Psoas muscle (tissue), 7 donors: ENCODE measurements at regions not wholly inside any gene's neighbourhood (a gene's known extent, or its start where the extent isn't known, plus 50 kb on each side); places are given as distances from the start of the nearest gene placed in this dataset.
A peak's percentile ranks its signal among the peaks of the same experiment; 100 is the strongest.

ENCODE experiments used
- ATAC-seq, 4 donors: fragments of 200-7000 bp; cut with Tn5 transposase; one replicate each; pipeline ENCODE4 v1.9.1; 2020; ENCODE audit warnings: moderate library complexity in 3 of 4, mild to moderate bottlenecking in 2 of 4
- DNase-seq, 2 donors: peaks; one replicate each; pipeline ENCODE4 v3.0.0-alpha.2; 2020
- H3K27ac ChIP-seq: fragments of 200-600 bp; one replicate; pipeline ENCODE4 v1.8.0; 2022
- H3K27me3 ChIP-seq, 3 donors: fragments of 200-600 bp in 1 of 3; one replicate each; pipeline versions ENCODE4 v1.6.1 to v1.8.0; 2013 to 2022; ENCODE audit warnings: low read length in 2 of 3, mild to moderate bottlenecking in 2 of 3, moderate library complexity in 1 of 3; ENCODE audit not compliant: insufficient read depth in 3 of 3
- H3K36me3 ChIP-seq, 2 donors: fragments of 200-600 bp in 1 of 2; one replicate each; pipeline versions ENCODE4 v1.6.1 to v1.8.0; 2013 to 2022; ENCODE audit warnings: low read depth in 1 of 2, mild to moderate bottlenecking in 1 of 2, moderate library complexity in 1 of 2; ENCODE audit not compliant: insufficient read depth in 1 of 2
- H3K4me1 ChIP-seq: fragments of 200-600 bp; one replicate; pipeline ENCODE4 v1.8.0; 2022
- H3K4me3 ChIP-seq: fragments of 200-600 bp; one replicate; pipeline ENCODE4 v1.8.0; 2022; ENCODE audit warnings: mild to moderate bottlenecking
- H3K9me3 ChIP-seq: fragments of 200-600 bp; one replicate; pipeline ENCODE4 v1.8.0; 2022
- WGBS, 3 donors: extraction: QIAGEN DNeasy Blood & Tissue Kit; methylation state at CpG; one replicate each; pipeline versions ENCODE4 v1.1.6 to v1.1.7; 2013; 5-methylcytosine and 5-hydroxymethylcytosine counted together
- intact Hi-C, 2 donors: fragments of 100-400 bp; cut with DNase I; formaldehyde crosslinking; loops; one replicate each; pipeline versions ENCODE4 v1.11.0 to v1.14.2; 2022
- TF ChIP-seq, protein P1 (sequence below): fragments of 200-600 bp; IDR thresholded peaks from one replicate; pipeline ENCODE4 v1.8.0; 2022; ENCODE audit warnings: antibody characterized with exemption
- donor health status: healthy with polysubstance abuse.
- donor health status: DM: no; HTN: no; CAD: no; lungs with moderate emphysema.
- donor health status: Bipolar disorder and iron deficiency.
- donor health status: healthy.
- donor health status: DM: yes; HTN: yes; CAD: no.
- donor health status: DM: no; HTN: no; CAD: no.
- donor health status: DM: yes; HTN: yes; CAD: no.

DNA sequence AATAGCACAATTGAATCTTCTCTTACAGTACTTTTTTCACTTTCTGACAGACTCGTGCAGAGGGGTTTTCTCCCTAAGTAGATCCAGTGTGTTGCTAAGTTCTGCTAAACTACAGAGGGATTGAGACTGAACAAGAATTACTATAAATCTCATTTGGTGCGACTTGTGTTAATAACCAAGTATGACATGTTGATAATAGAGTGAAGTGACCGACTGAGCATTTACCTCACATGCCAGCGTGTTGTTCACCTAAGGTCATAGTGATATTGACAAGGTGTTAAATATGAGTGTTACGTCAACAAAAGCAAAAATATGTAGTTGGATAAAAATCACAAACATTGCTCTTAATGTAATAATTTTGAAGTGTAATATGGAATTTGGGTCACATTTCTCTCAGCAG is 97.8 kb upstream of the PDE3A start:
- intact Hi-C loops: loop anchor here in 1 of 2 donors (10.0 kb wide), 1 partner anchor 54 kb away; no protein-coding TSS in a partner anchor

DNA sequence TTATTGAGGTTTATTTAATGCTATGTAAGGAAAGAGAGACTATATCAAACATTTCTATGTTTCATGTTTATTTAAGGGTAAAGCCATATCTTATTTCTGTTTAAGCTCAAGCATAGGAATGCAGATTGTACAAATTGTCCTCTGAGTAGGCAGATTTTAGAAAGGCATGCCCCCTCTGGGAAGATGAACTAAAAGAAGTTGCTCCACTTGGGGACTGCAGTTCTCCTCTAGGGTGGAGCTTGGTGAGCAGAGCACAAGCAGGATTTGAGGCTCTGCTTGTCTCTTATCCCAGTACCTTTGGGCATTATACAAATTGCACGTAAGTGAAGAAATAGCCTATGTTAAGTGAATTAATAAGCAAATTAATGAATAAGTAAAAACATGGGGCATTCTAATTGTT is 96.2 kb upstream of the PDE3A start:
- intact Hi-C loops: loop anchor here in 1 of 2 donors (10.0 kb wide), 1 partner anchor 53 kb away; no protein-coding TSS in a partner anchor
- no peak for ATAC-seq
- Histone ChIP-seq H3K27me3 (no peaks in the 10 kb centered on the region), H3K4me1 (peaks cover 38% of the 10 kb centered on the region), H3K27ac (peak overlapping the region; percentile 71), H3K9me3 (no peaks in the 10 kb centered on the region), H3K36me3 (no peaks in the 10 kb centered on the region), H3K4me3 (no peak overlapping the region)
- TF ChIP-seq, protein P1, sequence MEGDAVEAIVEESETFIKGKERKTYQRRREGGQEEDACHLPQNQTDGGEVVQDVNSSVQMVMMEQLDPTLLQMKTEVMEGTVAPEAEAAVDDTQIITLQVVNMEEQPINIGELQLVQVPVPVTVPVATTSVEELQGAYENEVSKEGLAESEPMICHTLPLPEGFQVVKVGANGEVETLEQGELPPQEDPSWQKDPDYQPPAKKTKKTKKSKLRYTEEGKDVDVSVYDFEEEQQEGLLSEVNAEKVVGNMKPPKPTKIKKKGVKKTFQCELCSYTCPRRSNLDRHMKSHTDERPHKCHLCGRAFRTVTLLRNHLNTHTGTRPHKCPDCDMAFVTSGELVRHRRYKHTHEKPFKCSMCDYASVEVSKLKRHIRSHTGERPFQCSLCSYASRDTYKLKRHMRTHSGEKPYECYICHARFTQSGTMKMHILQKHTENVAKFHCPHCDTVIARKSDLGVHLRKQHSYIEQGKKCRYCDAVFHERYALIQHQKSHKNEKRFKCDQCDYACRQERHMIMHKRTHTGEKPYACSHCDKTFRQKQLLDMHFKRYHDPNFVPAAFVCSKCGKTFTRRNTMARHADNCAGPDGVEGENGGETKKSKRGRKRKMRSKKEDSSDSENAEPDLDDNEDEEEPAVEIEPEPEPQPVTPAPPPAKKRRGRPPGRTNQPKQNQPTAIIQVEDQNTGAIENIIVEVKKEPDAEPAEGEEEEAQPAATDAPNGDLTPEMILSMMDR: no peak
- DNase-seq: no peak
- 79 to 88% (median 84%) methylated on average over 1 of the region's 1 CpG for WGBS, 3 donors

More for the DNA sequence above, 97.8 kb upstream of the PDE3A start:
- Histone ChIP-seq H3K27me3 (no peaks in the 10 kb centered on the region), H3K9me3 (no peaks in the 10 kb centered on the region), H3K4me3 (no peak overlapping the region), H3K36me3 (no peaks in the 10 kb centered on the region), H3K27ac (no peak overlapping the region), H3K4me1 (peaks cover 38% of the 10 kb centered on the region)
- DNase-seq (no peak), ATAC-seq (no peak)
- TF ChIP-seq, protein P1: no peak
- 74 to 81% (median 75%) methylated on average over 5 of the region's 5 CpGs for WGBS, 3 donors

DNA sequence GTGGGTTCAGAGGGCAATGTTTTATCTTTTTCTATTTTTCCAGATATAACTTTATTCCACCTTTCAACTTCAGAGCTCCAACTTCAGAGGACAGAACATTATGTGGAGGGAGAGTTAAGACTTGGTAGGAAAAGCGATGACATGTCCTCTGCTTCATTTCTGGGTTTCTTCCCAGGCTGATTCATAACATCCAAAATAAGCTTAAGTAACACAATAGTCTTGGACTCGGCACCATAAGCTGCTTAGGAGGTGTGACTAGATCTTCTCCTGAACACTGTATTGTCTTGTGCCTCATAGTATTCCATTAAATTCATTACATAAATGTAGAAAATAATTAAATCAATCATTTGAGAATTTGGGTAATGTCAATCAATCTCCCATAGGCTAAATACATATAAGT is 95.5 kb upstream of the PDE3A start:
- ATAC-seq: peak; percentile 80 to 93 (median 86)
- Histone ChIP-seq H3K4me1 (peaks cover 38% of the 10 kb centered on the region), H3K9me3 (no peaks in the 10 kb centered on the region), H3K27ac (peak overlapping the region; percentile 71), H3K27me3 (no peaks in the 10 kb centered on the region), H3K36me3 (no peaks in the 10 kb centered on the region), H3K4me3 (no peak overlapping the region)
- TF ChIP-seq, protein P1: no peak
- intact Hi-C loops: loop anchor here in 1 of 2 donors (10.0 kb wide), 1 partner anchor 52 kb away; no protein-coding TSS in a partner anchor
- 16 to 32% (median 22%) methylated on average over 2 of the region's 2 CpGs for WGBS, 3 donors
- no peak for DNase-seq

DNA sequence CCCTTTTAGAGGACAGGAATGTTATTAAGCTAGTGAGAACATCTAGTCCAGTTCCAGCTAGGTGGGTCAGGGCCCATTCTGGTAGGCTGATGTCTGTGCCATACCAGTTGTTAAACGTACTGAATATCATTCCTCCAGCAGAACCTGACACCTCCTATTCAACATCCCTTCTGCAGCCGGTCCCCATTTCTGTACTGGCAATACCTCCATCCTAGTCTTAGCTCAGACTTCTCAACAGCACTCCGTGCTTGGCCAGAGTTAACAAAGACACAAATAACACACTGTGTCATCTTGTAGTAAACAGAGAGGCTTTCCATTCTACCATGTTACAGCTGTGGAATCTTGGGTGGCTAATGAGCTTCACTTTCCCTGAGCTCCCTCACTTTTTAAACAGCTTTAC is 94.3 kb upstream of the PDE3A start:
- Histone ChIP-seq H3K4me1 (peaks cover 38% of the 10 kb centered on the region), H3K36me3 (no peaks in the 10 kb centered on the region), H3K27me3 (no peaks in the 10 kb centered on the region), H3K4me3 (no peak overlapping the region), H3K27ac (peak overlapping the region; percentile 71), H3K9me3 (no peaks in the 10 kb centered on the region)
- intact Hi-C loops: loop anchor here in 1 of 2 donors (10.0 kb wide), 1 partner anchor 51 kb away; no protein-coding TSS in a partner anchor
- DNase-seq: peak in 1 of 2 donors; percentile 46
- ATAC-seq: peak; percentile 86 to 96 (median 95)
- 17 to 31% (median 26%) methylated on average over 3 of the region's 3 CpGs for WGBS, 3 donors
- TF ChIP-seq, protein P1: no peak

DNA sequence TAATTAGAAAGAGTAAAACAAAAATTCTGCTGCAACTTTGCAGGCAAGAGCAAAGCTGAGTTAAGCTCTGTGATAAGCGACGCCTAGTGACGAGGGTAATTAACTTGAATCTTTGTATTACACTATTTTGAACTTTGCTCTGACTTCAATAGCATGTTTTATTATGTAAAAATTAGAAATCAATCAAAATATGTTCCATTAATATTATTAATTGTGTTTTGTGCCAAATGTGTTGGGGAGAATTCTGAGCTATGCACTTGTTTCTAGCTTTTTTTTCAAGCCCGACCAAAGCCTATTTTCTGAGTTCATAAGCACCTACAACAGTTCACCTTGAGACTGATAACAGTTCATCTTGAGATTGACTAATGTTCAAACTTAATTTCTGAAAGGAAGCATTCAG is 90.1 kb upstream of the PDE3A start:
- DNase-seq: no peak
- Histone ChIP-seq H3K4me3 (no peak overlapping the region), H3K27ac (no peak overlapping the region), H3K27me3 (no peaks in the 10 kb centered on the region), H3K36me3 (no peaks in the 10 kb centered on the region), H3K9me3 (no peaks in the 10 kb centered on the region), H3K4me1 (peaks cover 13% of the 10 kb centered on the region)
- 96 to 98% (median 97%) methylated on average over 4 of the region's 4 CpGs for WGBS, 3 donors
- TF ChIP-seq, protein P1: no peak
- ATAC-seq: no peak
- intact Hi-C loops: loop anchor here in 1 of 2 donors (10.0 kb wide), 1 partner anchor 47 kb away; no protein-coding TSS in a partner anchor
